ENCODE measurements at regions not wholly inside any gene's neighbourhood (a gene's known extent, or its start where the extent isn't known, plus 50 kb on each side); places are given as distances from the start of the nearest gene placed in this dataset.

DNA sequence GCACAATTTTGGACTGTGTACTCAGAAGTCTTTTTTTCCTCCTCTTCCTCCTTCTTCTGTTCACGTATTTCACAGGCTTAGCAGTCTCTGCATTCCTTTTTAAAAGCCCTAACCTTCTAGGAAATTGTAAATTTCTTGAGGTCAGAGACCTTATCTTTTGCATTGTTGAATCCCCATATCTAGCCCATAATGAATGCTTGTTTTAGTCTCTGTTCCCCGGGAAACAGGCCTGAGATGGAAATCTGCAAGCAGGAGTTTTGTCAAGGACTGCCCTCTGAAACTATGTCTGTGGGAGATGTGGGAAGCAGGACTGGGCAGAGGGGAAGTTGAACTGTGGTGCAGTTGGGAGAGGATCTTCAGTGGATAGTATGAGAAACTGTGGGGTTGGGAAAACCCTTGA is 272.2 kb upstream of the DAB1 start:
- DNase-seq: no peak

DNA sequence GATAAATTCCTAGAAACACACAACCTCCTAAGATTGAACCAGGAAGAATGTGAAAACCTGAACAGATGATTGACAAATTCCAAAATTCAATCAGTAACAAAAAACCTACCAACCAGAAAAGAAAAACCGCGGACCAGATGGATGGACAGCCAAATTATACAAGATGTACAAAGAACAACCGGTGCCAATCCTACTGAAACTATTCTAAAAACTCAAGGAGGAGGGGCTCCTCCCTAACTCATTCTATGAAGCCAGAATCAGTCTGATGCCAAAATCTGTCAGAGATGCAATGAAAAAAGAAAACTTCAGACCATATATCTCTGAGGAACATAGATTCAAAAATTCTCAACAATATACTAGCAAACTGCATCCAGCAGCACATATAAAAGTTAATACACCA is 262.4 kb upstream of the DAB1 start:
- DNase-seq: no peak

DNA sequence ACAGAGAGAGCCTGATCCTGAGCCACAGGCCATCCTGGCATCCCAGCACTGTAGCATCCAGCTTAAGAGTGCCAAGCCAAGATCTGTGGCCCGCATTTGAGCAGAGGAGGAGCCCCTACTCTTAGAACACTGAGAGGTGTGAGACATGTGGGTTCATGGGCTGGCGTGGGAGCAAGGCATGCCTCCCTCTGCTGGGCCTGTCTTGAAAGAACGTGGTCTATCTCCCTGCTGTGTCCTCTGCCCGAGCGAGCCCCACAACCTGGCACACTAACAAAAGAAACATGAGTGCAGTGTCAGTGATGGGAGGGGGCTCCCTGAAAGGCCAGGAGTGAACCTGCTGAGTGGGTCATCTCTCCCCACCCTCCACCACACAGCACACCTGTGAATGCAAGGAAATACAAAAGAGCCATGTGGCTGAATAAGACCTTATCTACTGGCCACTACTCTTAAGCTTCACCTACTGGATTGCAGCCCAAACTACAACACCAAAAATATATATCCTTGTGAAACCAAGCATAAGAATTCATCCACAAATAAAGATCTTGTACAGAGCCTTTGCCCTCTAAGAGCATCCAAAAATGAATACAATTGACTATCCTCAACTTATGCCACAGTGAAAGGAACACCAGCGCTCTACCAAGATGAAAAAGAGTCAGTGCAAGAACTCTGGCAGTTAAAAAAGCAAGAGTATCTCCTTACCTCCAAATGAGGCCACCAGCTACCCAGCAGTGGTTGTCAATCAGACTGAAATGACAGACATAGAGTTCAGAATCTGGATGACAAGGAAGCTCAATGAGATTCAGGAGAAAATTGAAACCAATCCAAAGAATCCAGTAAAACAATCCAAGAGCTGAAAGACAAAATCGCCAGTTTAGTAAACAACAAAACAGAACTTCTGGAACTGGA is 259.4 kb upstream of the DAB1 start:
- DNase-seq: no peak

DNA sequence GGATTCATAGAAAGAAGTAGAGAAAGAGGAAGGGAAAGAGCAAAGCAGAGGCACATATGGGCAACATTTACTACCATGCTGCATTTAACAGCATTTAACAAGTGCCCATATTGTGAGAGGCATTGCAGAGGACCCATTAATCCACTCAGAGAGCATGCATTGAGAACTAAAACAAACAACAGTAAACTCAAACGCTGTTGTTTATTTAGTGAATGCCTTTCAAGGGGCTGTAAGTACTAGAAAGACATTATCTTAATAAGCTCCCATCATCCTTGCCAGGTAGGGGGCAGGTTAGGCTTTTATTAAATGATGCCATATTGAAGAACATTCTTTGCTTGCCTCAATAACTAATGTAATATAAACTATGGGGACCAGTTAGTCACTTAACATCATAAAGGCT is 254.3 kb upstream of the DAB1 start:
- peak; percentile 28 for DNase-seq

DNA sequence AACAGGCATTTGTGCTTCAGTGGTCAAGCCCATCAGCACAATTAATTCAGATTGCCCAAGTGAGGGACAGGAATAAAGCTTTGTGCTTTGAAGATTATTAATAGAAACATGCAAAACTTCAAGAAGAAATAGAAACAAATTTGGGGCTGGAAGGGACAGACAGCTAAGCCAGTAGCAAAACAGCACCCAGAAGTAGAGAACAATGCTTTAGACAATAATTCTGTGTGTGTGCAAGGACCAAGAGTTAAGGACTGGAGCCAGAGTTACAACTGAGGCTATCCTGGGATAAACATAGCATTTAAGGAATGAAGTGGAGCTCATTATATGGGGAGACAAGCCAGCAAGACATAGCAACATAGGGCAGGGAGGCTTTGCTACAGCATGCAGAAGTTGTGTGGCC is 251.9 kb upstream of the DAB1 start:
- DNase-seq: no peak

DNA sequence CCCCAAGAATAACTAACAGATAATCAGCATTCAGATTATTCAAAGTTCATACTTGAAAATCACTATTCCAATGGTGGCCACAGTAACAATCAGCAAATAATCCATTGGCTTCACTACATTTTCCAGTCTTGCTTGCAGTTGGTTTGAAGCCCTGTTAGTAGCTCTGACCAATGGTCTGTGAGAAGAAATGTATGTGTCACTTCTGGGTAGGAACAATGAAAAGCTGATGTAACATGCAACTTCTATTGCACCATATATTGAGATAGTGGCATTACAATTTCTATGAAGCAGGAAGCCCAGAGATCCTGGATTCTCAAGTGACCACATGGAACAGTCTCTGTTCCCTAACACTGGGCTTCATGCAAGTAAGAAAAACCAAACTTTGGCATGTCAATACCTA is 250.9 kb upstream of the DAB1 start:
- no peak for DNase-seq

DNA sequence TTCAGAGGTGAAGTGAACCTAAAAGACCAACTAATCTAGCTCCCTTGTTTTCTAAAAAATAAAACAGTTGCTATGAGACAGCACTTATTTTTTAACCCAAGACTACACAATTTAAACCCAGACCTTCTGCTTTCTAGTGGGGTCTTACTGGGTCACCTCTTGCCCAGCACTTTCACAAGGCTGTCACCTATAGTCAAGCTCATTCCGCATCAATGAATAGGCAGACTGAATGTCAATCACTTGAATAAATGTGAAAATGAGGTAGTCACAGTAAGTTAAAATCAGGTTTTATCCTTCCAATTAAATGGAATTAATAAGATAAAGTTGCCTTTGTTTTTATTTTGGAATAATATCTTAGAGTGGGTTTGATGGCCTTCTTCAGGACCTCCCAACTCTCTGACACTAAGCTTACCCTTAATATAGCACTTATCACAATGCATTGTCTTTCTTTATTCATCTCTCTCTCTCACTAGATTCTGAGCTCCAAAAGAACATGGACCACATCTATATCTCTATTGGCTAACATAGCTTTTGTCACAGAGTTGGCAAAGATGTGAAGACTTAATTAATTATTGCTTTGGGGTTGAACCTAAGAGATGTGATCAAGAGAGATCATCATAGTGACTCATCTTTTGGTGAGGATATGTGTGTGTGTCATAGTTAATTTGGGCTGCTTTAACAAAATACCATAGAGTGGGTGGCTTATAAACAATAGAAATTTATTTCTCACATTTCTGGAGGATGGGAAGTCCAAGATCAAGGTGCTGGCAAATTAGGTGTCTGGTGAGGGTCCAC is 248.7 kb upstream of the DAB1 start:
- DNase-seq: no peak

DNA sequence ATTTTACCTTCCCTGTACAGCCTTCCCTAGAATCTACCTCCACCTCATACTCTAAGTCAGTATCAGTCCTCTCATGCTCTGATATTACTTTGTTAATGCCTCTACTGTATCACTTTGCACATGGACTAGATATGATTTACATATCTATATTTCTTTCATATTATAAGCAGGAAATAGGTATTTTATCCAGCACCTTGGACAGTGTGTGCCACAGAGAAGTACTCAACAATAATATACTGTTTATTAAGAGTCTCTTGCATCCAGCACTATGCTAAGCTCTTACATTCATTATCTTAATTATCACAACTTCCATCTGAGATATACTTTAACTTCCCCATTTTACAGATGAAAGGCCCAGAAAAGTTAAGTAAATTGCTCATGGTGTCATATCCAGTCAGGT is 247.9 kb upstream of the DAB1 start:
- no peak for DNase-seq

DNA sequence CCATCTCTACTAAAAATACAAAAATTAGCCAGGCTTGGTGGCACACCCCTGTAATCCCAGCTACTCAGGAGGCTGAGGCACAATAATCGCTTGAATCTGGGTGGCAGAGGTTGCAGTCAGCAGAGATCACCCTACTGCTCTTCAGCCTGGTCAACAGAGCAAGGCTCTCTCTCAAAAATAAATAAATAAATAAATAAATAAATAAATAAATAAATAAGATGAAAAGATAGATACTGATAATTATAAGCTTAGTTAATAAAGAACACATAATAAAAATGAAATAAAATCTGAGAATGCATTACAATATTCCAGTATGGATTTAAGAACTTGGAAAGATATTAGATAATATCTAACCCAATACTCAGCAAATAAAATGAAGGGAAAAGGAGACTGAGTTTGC is 235.9 kb upstream of the DAB1 start:
- DNase-seq: no peak

DNA sequence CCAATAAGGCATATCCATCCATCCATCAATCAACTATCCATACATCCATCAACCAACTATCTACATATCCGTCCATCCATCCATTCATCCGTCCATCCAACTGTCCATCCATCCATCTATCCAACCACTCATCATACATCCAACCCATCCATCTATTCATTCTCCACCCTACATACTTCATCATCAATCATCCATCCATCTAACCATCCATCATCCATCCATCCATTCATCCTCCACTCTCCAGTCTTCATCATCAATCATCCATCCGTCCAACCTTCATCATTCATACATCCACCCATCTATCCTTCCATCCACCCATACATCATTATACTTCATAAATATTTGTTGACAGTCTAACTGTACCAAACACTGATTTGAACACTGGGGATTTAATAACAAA is 231.3 kb upstream of the DAB1 start:
- DNase-seq: no peak

DNA sequence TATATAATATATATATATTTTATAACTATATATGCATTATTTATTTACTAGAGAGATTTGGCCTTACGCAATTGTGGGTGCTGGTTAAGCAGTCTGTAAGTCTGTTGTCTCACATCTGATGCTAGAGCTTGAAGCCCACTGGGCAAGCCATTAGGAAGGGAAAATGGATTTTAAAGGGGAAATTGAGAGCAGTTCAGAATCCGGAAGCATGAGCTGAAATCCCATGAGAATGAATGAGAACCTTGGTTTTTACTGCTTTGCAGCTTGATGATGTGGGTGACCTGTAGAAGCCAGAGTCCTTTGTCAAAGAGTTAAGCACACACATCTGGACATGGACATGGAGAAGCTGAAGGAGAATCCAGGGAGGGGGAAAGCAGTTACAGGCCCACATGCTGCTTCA is 220.8 kb upstream of the DAB1 start:
- no peak for DNase-seq

DNA sequence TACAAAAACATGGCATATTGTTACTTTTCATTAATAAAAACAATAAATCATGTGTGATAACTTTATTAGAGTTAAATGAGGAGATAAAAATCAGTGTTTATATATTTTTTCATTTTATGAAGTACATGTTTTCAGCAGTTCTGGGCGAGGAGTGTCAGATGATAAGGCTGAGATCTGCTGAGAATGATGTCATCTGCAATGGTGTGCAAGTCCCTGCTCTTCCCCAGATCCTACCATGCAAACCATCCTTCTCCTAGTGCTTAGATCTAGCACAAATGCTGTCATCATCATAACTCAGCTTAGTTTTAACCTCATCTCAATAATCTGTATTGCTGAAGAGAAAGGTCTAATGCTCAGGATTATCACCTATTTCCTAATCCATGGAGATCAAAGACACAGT is 214.4 kb upstream of the DAB1 start:
- no peak for DNase-seq

DNA sequence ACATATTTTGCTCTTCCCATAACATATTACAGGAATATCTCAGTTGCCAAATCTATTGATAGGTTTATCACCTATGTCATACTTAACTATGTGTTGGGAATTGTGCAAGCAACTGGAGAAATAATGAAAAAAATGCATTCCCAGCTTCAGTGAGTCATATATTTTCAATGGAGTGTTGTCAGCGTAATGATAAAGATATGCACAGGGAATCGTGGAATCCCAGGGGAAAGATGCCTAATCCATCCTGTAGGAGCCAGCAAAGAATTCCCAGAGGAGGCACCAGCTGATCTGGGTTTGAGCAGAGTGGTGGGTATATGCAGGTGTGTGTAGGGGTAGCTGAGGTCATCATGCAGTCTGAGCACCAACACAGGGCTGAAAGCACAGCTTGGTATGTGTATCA is 213.3 kb upstream of the DAB1 start:
- DNase-seq: no peak

DNA sequence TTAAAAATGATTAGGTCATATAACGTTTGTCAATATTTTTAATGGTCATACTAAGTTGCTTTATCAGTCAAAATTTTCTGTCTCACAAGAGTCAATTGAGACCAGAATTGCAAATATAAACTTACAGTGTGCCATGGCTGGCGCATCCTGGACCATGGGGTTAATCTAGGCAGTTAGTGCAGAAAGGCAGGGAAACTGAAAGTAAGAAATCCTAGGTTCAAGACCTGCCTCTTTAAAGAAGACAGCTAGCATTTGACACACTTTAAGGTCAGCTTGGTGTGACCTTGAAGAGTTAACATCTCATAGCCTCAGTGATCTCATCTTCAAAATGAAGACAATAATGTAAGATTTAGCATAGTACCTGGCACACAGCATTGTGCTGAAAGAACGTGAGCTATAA is 210.0 kb upstream of the DAB1 start:
- no peak for DNase-seq

DNA sequence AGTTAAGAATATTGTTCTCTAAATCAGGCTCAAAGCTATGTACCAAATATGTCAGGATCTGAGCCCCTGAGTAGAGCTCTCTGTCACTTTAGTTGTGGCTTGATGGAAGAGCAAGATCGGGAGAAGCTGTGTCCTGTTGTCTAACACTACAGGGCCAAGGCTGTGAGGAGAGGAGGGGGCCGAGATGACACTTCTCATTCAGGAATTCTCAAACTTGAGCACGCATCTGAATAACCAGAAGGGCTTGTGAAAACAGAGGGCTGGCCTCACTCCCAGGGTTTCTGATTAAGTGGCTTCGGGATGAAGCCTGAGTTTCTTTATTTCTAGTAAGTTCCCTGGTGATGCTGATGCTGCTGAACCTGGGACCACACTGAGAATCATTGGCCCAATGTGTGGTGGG is 209.2 kb upstream of the DAB1 start:
- DNase-seq: no peak

DNA sequence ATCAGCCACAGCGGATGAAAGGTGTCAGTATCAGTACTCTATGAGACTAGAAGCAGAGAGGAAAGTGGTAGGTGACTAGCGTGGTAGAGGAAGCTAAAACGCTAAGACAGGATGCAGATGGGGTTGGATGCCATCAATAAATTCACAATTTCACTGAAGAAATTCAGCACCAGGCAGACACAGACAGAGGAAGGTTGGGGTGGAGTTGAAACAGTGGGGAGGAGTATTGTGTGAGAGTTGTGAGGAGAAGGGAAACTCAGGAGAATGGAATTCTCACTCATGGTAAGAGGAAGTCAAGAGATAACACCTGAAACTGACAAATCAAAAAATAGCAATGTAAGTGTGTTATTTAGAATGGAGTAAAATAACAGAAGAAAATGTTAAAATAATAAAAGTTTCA is 208.5 kb upstream of the DAB1 start:
- no peak for DNase-seq

DNA sequence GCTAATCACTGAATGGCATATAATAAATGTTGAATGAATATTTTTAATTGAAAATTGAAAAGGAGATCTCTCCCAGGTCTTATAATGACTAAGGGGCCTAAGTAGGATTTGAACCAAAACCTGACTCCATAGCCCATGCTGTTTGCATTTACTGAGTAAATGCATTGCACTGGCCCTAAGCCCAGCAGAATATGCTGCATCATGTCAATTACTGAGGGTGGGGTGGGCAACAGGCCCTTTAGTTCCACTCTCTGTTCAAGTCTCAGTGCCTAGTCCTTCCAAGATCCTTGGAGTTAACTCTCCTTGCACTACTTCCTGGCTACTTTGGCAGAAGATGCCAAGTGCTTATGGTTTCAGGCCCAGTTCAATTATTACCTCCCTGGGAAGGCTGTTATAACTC is 203.8 kb upstream of the DAB1 start:
- DNase-seq: no peak

DNA sequence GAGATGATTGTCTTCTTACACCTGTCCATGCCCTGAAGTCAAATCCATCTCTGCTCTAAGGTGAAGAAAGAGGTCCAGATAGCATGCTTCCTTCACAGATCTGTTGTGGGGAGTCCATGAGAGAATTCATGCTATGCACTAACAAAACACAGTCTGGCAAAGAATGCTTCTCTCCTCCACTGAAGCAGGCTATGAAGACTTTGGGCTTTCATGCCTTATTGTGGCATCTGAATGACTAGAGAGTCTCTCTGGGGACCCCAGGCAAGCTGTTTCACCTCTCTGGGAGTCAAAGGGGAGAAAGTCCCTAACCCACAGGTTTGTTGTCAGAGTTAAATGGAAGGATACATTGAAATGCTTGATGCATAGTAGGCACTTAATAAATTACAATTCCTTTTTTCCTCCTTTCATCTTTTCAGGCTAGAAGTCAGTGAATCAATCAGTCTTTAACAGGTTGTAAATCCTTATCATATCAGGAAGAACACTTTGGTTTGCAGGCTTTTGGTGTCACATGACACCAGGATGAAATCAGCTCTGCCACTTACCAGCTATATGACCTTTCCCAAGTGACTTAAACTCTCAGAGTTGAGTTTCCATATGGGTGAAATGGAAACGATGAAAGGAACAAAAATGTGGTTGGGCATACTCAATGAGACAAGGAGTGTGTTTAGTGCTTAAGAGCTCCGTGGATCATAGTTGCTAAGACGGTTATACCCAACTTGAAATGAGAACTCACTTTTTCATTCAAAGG is 200.1 kb upstream of the DAB1 start:
- no peak for DNase-seq

DNA sequence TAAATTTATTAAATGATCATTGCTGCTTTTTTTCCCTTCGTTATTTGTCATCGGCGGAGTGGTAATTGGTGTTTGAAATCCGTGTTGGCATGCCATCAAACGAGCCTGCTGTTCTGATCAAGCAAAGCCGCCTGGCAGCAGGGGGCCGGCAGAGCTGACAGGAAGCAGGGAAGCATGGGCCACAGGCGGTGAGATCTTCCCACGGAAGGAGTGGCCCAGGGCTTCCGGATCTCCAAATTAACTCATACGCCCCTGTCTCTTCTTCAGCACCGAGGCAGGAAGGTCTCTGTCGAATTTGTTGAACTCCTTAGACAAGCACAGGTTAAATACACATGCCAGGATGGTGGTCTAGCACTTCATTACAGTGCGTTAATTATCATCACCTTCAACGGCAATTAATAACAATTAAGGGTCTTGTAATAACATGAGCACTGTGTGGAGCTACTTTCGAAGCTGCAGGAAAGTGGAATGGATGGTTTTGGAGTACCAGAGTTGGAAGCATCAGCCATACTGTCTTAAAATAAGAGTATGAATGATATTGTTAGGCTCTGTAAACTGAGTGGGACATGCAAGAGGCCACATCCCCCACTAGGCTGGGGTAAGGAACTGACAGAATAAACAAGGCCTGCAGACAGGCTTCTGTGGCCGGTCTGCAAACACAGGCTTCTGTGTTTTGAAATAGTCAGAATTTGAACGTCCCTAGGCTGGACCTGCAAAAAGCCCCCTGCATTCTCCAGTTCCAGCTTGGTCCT is 199.4 kb upstream of the DAB1 start:
- no peak for DNase-seq

DNA sequence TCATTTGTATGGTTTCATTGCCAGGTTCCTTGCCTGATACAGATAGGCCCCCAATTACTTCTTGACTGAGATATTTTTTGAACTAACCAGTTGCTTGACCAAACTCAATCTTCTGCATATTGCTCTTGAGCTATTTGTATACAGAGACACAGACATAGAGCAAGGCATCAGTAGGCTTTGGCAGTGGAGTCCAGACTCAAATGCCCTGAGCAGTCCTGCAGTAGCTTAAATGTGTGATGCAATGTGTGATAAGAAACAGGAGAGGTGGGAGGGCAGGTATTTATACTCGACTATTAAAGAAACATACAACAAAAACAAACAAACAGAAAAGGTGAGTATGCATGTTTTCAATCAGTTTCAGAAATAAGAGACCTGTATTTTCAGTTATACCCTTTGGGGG is 197.9 kb upstream of the DAB1 start:
- no peak for DNase-seq

DNA sequence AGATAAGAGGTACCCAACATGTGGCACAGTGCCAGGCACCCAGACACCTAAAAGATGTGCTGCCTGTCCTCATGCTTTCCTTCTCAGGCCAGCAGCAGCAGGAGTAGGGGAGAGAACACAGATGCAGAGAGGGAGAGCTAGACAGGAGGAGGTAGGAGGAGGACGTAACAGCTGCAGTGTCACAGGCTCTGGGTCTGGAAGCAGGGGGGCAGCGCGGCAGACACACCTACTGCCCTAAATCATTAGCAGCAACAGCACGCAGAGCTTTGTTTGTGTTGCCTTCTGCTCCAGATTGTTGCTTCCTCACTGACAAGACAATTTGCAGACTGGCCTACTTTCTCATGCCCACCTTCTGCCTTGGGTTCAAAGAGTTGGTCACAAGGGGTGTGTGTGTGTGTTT is 196.7 kb upstream of the DAB1 start:
- DNase-seq: no peak

DNA sequence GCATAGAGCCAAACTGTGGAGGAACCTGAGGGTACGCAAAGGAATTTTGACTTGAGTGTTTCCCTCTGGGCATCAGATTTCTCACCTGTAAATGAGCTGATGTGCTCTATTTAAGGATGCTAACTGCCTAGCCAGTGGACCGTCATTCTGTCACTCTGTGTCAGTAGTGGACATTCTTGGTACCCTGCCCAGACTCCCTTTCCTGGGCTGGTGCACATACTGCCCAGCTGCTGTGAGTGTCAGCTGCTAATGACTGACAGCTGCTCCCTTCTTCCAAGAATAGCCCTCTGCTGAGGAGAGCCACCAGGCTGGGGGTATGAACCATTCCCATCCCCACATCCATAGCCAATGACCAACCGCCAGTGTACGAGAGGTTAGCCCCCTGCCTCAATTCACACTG is 193.1 kb upstream of the DAB1 start:
- DNase-seq: no peak

DNA sequence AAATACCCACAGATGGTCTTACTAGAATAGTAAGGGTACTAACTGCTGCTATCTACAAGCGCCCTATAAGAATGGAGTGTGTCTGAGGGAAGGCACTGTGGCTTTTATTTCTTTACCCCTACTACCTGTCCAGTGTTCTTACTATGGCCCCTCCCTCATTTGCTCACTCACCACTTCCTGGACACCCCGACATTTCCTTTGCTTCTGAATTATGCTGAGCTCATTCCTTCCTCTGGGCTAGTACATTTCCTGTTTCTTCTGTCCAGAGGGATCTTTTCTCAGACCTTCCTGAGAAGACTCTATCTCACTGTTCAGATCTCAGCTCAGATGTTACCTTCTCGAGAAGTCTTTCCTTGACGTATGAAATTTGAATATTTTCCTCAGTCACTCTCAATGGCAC is 192.1 kb upstream of the DAB1 start:
- no peak for DNase-seq

All from DMS79 (cell line).